Endodermal cell (in vitro differentiated cells): ENCODE measurements at regions not wholly inside any gene's neighbourhood (a gene's known extent, or its start where the extent isn't known, plus 50 kb on each side); places are given as distances from the start of the nearest gene placed in this dataset.
A peak's percentile ranks its signal among the peaks of the same experiment; 100 is the strongest.

Experiments used
- DNase-seq: peaks from one replicate; pipeline ENCODE4 v3.0.0-alpha.2; 2017
- H3K27ac ChIP-seq: 2 replicates; pipeline ENCODE4 v1.5.1; 2013; ENCODE audit warnings: mild to moderate bottlenecking, low read depth, low read length, moderate library complexity
- H3K27me3 ChIP-seq: 2 replicates; pipeline ENCODE4 v1.6.1; 2013; ENCODE audit warnings: mild to moderate bottlenecking, low read length, moderate library complexity; ENCODE audit not compliant: insufficient read depth, control insufficient read depth, poor library complexity, severe bottlenecking
- H3K36me3 ChIP-seq: 2 replicates; pipeline ENCODE4 v1.7.0; 2013; ENCODE audit warnings: mild to moderate bottlenecking, low read length, moderate library complexity; ENCODE audit not compliant: control insufficient read depth, insufficient read depth
- H3K4me1 ChIP-seq: one replicate; pipeline ENCODE4 v1.7.0; 2013; ENCODE audit warnings: low read length; ENCODE audit not compliant: control insufficient read depth, insufficient read depth
- H3K4me3 ChIP-seq: 2 replicates; pipeline ENCODE4 v1.5.1; 2013; ENCODE audit warnings: mild to moderate bottlenecking, low read length, moderate library complexity
- H3K9ac ChIP-seq: 2 replicates; pipeline ENCODE4 v1.6.1; 2013; ENCODE audit warnings: mild to moderate bottlenecking, low read length, moderate library complexity; ENCODE audit not compliant: poor library complexity, severe bottlenecking; ENCODE audit errors: extremely low read depth
- H3K9me3 ChIP-seq: 2 replicates; pipeline ENCODE4 v1.6.1; 2013; ENCODE audit warnings: mild to moderate bottlenecking, low read length, moderate library complexity; ENCODE audit not compliant: control insufficient read depth
- H3K27ac Mint-ChIP-seq: 2 replicates; pipeline ENCODE4 v1.8.0; 2020; ENCODE audit warnings: mixed read lengths
- H3K27me3 Mint-ChIP-seq: 2 replicates; pipeline ENCODE4 v1.8.0; 2021; ENCODE audit warnings: mild to moderate bottlenecking, mixed read lengths; ENCODE audit not compliant: insufficient read depth
- H3K36me3 Mint-ChIP-seq: 2 replicates; pipeline ENCODE4 v1.8.0; 2020; ENCODE audit warnings: low read depth, mixed read lengths
- H3K4me1 Mint-ChIP-seq: 2 replicates; pipeline ENCODE4 v1.8.0; 2020; ENCODE audit warnings: mixed read lengths
- H3K4me3 Mint-ChIP-seq: 2 replicates; pipeline ENCODE4 v1.8.0; 2020; ENCODE audit warnings: mild to moderate bottlenecking, moderate library complexity, mixed read lengths
- H3K9me3 Mint-ChIP-seq: 2 replicates; pipeline ENCODE4 v1.8.0; 2020; ENCODE audit warnings: mild to moderate bottlenecking, mixed read lengths
- CTCF ChIP-seq: fragments of 200-600 bp; sonication (generic); conservative IDR thresholded peaks from 2 replicates; pipeline ENCODE4 v1.5.0; 2021; ENCODE audit warnings: antibody characterized with exemption, mild to moderate bottlenecking
- WGBS, 2 experiments: methylation state at CpG; one replicate each; pipeline versions ENCODE4 v1.1.5 to v1.1.7; 2013; ENCODE audit warnings: missing lambda C conversion rate in 2 of 2, mixed read lengths in 1 of 2; ENCODE audit not compliant: insufficient coverage in 1 of 2, insufficient read length in 1 of 2; 5-methylcytosine and 5-hydroxymethylcytosine counted together

- WGBS, 2 experiments = 80 to 90% methylated on average over 4 to 10 of the region's 12 CpGs
- Mint-ChIP-seq H3K36me3 (no peaks in the 10 kb centered on the region), H3K9me3 (no peaks in the 10 kb centered on the region), H3K4me1 (no peaks in the 10 kb centered on the region), H3K27ac (peak overlapping the region; percentile 49), H3K27me3 (peaks cover 2% of the 10 kb centered on the region), H3K4me3 (no peak overlapping the region)
- no peak overlapping the region for H3K27ac ChIP-seq
- H3K9ac ChIP-seq = no peak overlapping the region
- DNase-seq = peak; percentile 73
- H3K4me1 ChIP-seq = no peaks in the 10 kb centered on the region
- H3K4me3 ChIP-seq = no peak overlapping the region
- H3K9me3 ChIP-seq = no peaks in the 10 kb centered on the region
- peak; percentile 25 for TF ChIP-seq CTCF
- no peaks in the 10 kb centered on the region for H3K27me3 ChIP-seq
- H3K36me3 ChIP-seq = no peaks in the 10 kb centered on the region
Measured at GRCh38 chr17:79459003-79459655, 151.7 kb downstream of the RBFOX3 start.

- no peak overlapping the region for H3K4me3 ChIP-seq
- Mint-ChIP-seq H3K27me3 (peaks cover 2% of the 10 kb centered on the region), H3K27ac (no peak overlapping the region), H3K4me3 (no peak overlapping the region), H3K36me3 (no peaks in the 10 kb centered on the region), H3K4me1 (no peaks in the 10 kb centered on the region), H3K9me3 (no peaks in the 10 kb centered on the region)
- no peak overlapping the region for H3K9ac ChIP-seq
- no peak overlapping the region for H3K27ac ChIP-seq
- DNase-seq = no peak
- WGBS, 2 experiments = 84 to 85% methylated on average over 4 to 12 of the region's 12 CpGs
- no peaks in the 10 kb centered on the region for H3K36me3 ChIP-seq
- no peaks in the 10 kb centered on the region for H3K4me1 ChIP-seq
- no peak for TF ChIP-seq CTCF
- H3K9me3 ChIP-seq = no peaks in the 10 kb centered on the region
- H3K27me3 ChIP-seq = no peaks in the 10 kb centered on the region
Measured at GRCh38 chr17:79458356-79458755, 152.5 kb downstream of the RBFOX3 start.

GRCh38 chr17:79457889-79458288 lies 153.0 kb downstream of the RBFOX3 start:
- Mint-ChIP-seq H3K4me3 (no peak overlapping the region), H3K27ac (no peak overlapping the region), H3K27me3 (peaks cover 2% of the 10 kb centered on the region), H3K36me3 (no peaks in the 10 kb centered on the region), H3K9me3 (no peaks in the 10 kb centered on the region), H3K4me1 (no peaks in the 10 kb centered on the region)
- Histone ChIP-seq H3K27ac (no peak overlapping the region), H3K9ac (no peak overlapping the region), H3K27me3 (no peaks in the 10 kb centered on the region), H3K4me3 (no peak overlapping the region), H3K4me1 (no peaks in the 10 kb centered on the region), H3K36me3 (no peaks in the 10 kb centered on the region), H3K9me3 (no peaks in the 10 kb centered on the region)
- WGBS, 2 experiments = 85 to 100% methylated on average over 3 to 12 of the region's 12 CpGs
- DNase-seq = no peak
- TF ChIP-seq CTCF = no peak
